Hepatic stellate cell (primary cell): ENCODE measurements at regions not wholly inside any gene's neighbourhood (a gene's known extent, or its start where the extent isn't known, plus 50 kb on each side); places are given as distances from the start of the nearest gene placed in this dataset.
"Not testable (repeated sequence)": the region's sequence is repeated elsewhere in the genome, so short reads cannot be mapped to it uniquely, and the experiment has no call there.

Experiments used
- DNase-seq: peaks from one replicate; pipeline ENCODE4 v3.0.0; 2011; ENCODE audit warnings: low spot score

GRCh38 chr2:184338771-184339170 lies 259.6 kb upstream of the ZNF804A start:
- no peak for DNase-seq

- no peak for DNase-seq
Measured at GRCh38 chr2:184339966-184340365, 258.4 kb upstream of the ZNF804A start.

DNA sequence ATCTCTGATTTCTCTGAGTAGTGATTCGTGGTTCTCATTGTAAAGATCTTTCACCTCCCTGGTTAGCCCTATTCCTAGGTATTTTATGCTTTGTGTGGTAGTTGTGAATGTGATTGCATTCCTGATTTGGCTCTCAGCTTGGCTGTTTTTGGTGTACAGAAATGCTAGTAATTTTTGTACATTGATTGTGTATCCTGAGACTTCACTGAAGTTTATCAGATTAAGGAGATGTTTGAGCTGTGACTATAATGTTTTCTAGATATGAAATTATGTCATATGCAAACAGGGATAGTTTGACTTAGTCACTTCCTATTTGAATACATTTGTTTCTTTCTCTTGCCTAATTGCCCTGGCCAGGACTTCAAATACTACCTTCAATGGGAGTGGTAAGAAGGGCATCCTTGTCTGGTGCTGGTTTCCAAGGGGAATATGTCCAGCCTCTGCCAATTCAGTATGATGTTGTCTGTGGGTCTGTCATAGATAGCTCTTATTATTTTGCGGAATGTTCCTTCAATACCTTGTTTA lies 251.9 kb upstream of the ZNF804A start:
- no peak for DNase-seq

- no peak for DNase-seq
Measured at GRCh38 chr2:184351126-184351525, 247.2 kb upstream of the ZNF804A start.

DNA sequence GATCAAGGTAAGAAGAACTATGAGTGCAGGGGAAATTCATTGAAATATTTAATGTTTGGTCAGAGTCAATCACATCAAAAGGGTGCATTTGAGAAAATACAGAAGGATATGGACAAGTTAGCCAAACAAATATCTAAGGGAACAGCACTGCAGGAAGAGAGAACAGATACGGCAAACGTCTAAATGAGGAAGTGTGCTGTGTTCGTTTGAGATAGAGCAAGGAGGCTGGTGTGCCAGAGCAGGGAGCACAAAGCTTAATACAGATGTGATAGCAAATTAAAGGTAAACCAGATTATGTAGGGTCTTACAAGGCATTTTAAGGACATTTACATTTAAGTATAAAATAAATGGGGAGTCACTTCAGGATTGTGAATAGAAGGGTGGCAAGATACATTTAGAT lies 241.3 kb upstream of the ZNF804A start:
- DNase-seq = no peak

DNA sequence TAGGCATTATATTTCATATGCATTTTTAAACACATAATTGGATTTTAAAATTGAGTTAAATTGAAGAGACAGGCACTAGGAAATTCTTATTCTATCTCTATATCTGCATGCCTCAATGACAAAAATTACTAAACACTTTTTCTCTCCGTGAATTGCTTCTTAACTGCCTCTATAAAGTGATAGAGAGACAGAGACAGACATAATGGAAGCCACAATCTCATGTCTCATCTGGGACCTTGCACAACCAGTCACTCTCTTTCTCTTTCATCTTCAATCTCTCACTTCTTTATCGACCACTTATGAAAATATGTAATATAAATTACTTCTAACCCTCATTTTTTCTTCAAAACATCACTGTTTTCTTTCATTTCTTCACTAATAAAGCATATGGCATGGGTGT lies 238.9 kb upstream of the ZNF804A start:
- DNase-seq = no peak

DNA sequence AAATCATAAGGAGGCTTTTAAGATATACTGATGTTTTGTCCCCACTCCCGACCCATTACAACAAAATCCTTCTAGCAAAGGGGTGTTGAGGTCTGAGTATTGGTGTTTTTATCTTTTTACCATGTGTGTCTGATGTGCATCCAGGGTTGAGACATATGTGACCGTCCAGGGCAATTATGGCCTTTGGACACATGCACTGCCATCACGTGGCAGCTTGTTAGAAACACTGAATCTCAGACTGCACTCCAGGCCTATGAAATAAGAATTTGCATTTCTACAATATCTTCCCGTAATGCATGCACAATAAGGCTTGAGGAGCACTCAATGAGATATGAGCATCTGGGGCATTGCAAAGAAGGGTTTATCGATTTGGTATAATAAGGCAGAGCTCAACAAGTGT lies 235.1 kb upstream of the ZNF804A start:
- no peak for DNase-seq

- no peak for DNase-seq
Measured at GRCh38 chr2:184367211-184367610, 231.1 kb upstream of the ZNF804A start.

- no peak for DNase-seq
Measured at GRCh38 chr2:184369307-184369706, 229.0 kb upstream of the ZNF804A start.

GRCh38 chr2:184370954-184371353 lies 227.4 kb upstream of the ZNF804A start:
- DNase-seq = no peak

- DNase-seq = no peak
Measured at GRCh38 chr2:184371641-184372040, 226.7 kb upstream of the ZNF804A start.

- DNase-seq = no peak
Measured at GRCh38 chr2:184372484-184372883, 225.8 kb upstream of the ZNF804A start.

GRCh38 chr2:184394642-184395041 lies 203.7 kb upstream of the ZNF804A start:
- DNase-seq = no peak

DNA sequence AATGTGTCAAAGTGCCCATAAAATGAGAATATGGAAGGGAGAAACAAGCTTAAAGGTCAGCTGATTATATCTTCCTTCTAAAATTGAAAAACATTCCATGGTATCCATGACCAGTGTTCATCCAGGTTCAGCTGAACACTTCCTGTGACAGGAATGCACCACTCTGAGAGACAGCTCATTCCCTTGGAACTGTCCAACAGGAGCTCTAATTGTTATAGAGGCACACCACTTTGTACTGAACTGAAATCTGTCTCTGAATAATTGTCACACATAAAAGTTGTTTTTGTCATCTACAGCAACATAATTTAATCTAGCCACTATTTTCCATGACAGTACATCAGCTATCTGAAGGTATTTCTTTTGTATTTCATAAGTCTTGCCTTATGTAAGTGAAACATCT lies 195.9 kb upstream of the ZNF804A start:
- no peak for DNase-seq

DNA sequence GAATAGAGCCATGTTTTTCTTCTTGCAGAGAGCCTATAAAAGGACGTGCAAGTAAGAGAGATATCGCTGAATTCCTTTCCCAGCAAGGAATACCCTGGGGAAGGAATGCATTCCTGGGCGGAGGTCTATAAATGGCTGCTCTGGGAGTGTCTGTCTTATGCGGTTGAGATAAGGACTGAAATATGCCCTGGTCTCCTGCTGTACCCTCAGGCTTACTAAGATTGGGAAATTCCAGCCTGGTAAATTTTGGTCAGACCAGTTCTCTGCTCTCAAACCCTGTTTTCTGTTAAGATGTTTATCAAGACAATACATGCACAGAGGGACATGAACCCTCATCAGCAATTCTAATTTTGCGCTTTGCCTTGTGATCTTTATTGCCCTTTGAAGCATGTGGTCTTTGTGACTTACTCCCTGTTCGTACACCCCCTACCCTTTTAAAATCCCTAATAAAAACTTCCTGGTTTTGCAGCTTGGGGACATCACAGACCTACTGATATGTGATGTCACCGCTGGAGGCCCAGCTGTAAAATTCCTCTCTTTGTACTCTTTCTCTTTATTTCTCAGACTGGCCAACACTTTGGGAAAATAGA lies 191.2 kb upstream of the ZNF804A start:
- not testable (repeated sequence) for DNase-seq

DNA sequence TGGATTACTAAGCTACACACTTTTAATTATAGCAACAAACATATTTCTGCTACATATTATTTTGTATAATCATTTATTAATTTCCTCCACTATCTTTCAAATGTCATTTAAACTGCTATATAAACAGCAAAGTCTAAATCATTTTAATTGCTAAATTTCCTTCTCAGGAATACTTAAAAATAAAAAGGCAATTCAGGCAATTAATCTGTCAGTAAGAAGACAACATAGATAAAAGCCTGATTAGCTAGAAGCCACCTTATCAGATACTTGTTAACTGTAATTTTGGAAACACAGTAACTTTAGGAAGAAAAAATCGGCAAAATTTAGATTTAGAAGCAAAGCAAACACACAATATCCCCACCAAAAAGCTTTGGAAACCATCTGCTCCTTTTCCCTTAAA lies 188.2 kb upstream of the ZNF804A start:
- no peak for DNase-seq

DNA sequence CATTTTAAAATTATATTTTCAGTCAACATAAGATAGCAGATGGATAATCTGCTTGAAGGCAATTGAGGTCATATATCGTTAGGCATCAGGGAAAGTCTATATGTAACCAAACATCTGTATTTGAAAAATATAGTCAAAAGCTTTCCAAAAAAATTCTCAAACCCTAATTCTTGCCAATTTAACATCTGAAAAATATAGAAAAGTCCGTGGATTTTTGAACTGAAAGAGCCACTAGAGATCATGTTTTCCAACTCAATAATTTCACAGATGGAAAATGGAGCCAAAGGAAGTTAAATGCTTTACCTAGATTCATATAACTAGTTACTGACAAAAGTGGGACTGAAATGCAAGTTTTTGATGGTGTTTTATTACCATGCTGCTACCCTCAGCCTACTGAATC lies 185.1 kb upstream of the ZNF804A start:
- DNase-seq = no peak

DNA sequence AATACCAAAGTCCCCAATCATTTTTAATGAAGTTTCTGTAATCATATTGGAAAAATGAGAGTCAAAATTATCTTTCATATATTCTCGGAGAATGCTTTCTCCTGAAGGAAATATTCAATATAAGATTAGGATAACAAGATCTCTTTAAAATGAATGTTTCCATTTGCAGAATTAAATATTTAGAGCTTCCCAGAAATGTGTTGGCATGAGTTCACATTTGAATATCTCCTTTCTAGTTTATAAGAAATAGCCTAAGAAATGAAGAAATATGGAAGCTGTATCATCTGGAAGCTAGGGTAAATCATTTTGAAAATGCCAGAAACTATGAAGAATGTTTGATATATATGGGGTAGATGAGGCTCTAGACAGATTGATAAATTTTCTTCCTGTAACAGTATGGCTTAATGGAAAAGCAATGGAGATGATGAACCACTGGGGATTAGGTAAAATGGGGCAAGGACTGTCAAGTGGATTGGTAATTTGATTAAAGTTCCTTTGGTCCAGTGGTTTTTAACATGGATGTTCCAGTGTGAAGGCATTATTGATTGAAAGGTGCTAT lies 184.6 kb upstream of the ZNF804A start:
- DNase-seq = no peak

DNA sequence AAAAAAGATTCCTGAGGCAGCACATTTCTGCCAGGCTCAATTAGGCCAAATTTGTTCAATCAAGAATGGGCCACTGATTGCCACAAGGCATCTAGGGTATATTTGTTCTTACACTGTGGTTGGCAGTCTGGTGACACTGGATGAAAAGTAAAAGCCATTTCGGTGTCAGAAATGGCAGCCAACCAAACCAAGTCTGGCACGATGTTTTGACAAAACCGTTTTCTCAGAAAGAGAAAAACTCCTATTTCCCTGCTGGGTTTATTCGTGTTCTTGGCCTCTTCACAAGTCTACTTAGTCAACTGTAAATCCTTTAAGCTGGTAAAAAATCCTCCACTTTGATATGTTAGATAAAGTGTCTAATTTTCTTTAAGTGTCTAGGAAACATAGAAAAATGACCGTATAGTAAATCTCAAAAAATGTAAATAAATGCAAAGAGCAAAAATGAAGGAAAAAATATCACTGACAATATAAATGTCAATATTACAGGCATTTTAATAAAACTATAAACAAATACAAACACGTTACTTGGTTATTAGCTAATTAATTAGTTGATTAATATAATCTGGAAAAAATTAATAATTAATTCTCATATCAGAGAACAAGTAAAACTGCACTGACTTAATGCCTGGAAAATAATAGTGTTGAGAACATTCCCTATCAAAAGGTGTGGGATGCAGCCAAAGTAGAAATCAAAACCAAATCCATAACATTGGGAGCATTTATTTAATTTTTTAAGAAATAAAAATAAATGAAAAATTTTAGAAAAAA lies 182.0 kb upstream of the ZNF804A start:
- DNase-seq = no peak

DNA sequence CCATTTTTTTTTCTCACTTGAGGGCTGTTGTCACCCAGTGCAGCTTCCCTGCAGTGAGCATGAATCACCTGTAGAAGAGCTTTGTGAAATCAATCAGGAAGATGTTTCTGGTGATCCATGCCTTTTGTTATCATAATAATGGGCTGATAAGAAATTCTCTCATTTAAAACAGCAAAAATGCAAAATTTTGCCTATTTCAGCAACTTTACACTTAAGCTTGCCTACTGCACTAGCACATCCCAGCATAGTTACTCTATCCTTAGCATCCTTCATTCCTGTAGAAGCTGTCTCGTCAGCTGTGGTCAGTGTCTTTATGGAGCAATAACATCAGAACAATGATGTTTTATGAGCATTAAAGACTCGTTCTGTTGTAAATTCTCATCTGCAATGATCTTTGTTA lies 178.6 kb upstream of the ZNF804A start:
- DNase-seq = no peak

- not testable (repeated sequence) for DNase-seq
Measured at GRCh38 chr2:184421456-184421855, 176.9 kb upstream of the ZNF804A start.

DNA sequence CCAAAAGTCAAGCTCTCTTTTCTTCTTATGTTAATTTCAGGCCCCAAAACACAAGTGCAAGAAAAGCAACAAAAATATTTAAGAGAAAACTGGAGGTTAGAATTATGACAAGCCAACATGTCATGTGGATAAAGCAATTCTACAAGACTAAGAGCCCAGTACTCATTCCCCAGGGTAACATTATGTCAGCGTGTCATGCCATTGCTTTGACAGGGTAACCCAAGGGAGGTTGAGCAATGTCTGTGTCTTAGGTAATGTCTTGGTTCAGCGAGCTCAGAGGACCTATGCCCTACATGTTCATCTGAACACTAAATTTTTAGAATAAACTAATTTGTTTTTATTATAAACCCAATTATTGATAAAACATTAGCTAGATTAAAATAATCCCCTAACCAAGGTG lies 173.2 kb upstream of the ZNF804A start:
- DNase-seq = no peak

GRCh38 chr2:184444217-184444616 lies 154.1 kb upstream of the ZNF804A start:
- no peak for DNase-seq
